ENCODE measurements at regions not wholly inside any gene's neighbourhood (a gene's known extent, or its start where the extent isn't known, plus 50 kb on each side); places are given as distances from the start of the nearest gene placed in this dataset.

DNA sequence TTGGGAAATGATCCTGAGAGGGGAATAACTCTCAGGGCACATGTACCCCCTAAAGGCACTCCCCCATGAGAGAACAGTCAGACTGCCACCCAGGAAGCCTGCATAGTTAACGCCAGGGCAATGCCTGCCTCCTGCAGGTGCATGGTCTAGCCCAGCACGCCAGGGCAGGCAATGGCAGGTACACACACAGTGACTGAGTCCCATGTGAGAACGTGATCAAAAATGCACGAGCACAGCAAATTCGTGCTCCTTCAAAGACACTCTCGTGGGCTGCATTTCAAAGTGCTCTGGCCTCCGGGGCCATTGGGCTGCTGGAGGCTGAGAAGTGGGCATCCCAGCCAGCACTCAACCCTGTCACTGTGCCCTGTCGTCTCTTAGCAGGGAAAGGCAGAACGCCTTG lies 79.7 kb downstream of the SHANK2 start:
- TF ChIP-seq, protein P1, sequence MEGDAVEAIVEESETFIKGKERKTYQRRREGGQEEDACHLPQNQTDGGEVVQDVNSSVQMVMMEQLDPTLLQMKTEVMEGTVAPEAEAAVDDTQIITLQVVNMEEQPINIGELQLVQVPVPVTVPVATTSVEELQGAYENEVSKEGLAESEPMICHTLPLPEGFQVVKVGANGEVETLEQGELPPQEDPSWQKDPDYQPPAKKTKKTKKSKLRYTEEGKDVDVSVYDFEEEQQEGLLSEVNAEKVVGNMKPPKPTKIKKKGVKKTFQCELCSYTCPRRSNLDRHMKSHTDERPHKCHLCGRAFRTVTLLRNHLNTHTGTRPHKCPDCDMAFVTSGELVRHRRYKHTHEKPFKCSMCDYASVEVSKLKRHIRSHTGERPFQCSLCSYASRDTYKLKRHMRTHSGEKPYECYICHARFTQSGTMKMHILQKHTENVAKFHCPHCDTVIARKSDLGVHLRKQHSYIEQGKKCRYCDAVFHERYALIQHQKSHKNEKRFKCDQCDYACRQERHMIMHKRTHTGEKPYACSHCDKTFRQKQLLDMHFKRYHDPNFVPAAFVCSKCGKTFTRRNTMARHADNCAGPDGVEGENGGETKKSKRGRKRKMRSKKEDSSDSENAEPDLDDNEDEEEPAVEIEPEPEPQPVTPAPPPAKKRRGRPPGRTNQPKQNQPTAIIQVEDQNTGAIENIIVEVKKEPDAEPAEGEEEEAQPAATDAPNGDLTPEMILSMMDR (IDR thresholded peaks at IDR 0.05), result no peak
- no peak for TF ChIP-seq POLR2A (IDR thresholded peaks at IDR 0.05)
